ENCODE measurements at regions not wholly inside any gene's neighbourhood (a gene's known extent, or its start where the extent isn't known, plus 50 kb on each side); places are given as distances from the start of the nearest gene placed in this dataset.

- DNase-seq: no peak
Observed at GRCh38 chr11:45361551-45361950, 75.4 kb upstream of the SYT13 start.

GRCh38 chr11:45355706-45356041 is 69.5 kb upstream of the SYT13 start:
- peak in 1 of 56 donors; percentile 41 for DNase-seq

- DNase-seq: peak in 55 of 56 donors; percentile 19 to 89 (median 71)
Observed at GRCh38 chr11:45354976-45355705, 69.0 kb upstream of the SYT13 start.

GRCh38 chr11:45348729-45349128 is 62.6 kb upstream of the SYT13 start:
- DNase-seq: no peak

- no peak for DNase-seq
Observed at GRCh38 chr11:45347348-45348082, 61.4 kb upstream of the SYT13 start.

- DNase-seq: no peak
Observed at GRCh38 chr11:45345491-45345890, 59.4 kb upstream of the SYT13 start.

GRCh38 chr11:45344028-45344427 is 57.9 kb upstream of the SYT13 start:
- no peak for DNase-seq

- no peak for DNase-seq
Observed at GRCh38 chr11:45343444-45343843, 57.3 kb upstream of the SYT13 start.

GRCh38 chr11:45341372-45341771 is 55.2 kb upstream of the SYT13 start:
- DNase-seq: no peak

- DNase-seq: peak; percentile 23 to 95 (median 79)
Observed at GRCh38 chr11:45339729-45340519, 53.8 kb upstream of the SYT13 start.

- DNase-seq: no peak
Observed at GRCh38 chr11:45337583-45338360, 51.6 kb upstream of the SYT13 start.

GRCh38 chr11:45336136-45336535 is 50.0 kb upstream of the SYT13 start:
- no peak for DNase-seq
